H1 (cell line): ENCODE measurements at regions not wholly inside any gene's neighbourhood (a gene's known extent, or its start where the extent isn't known, plus 50 kb on each side); places are given as distances from the start of the nearest gene placed in this dataset.

Experiments used
- CTCF ChIA-PET: fragments of 300-600 bp; sonication (Branson Sonifier 250); formaldehyde crosslinking; loops from one replicate; lab custom pipeline; 2021; ENCODE audit not compliant: partially characterized antibody; lab: Charles Lee
- POLR2A ChIA-PET: fragments of 300-600 bp; sonication (Branson Sonifier 250); formaldehyde crosslinking; loops from one replicate; lab custom pipeline; 2021; ENCODE audit warnings: inconsistent platforms; ENCODE audit not compliant: partially characterized antibody; lab: Charles Lee
- DNase-seq, 2 experiments: peaks; one replicate each; pipeline versions ENCODE4 v3.0.0 to v3.0.0-alpha.2; 2010 to 2022; ENCODE audit warnings: low spot score in 2 of 2, low read depth in 1 of 2, mixed read lengths in 1 of 2
- FAIRE-seq: peaks from 2 replicates; lab custom pipeline; 2011; peaks lifted over from hg19 to GRCh38; lab: Jason Lieb, UNC
- H2AFZ ChIP-seq: 2 replicates; pipeline ENCODE4 v1.8.1; 2012; ENCODE audit warnings: low read length, inconsistent platforms
- H2AK5ac ChIP-seq: 2 replicates; pipeline ENCODE4 v1.6.1; 2013; ENCODE audit warnings: low read depth, low read length
- H2BK120ac ChIP-seq: replicated peaks from 2 replicates; pipeline ENCODE3; 2013; ENCODE audit warnings: low read depth, low read length, inconsistent platforms
- H2BK12ac ChIP-seq: 2 replicates; pipeline ENCODE4 v1.6.1; 2013; ENCODE audit warnings: low read depth, low read length
- H2BK15ac ChIP-seq: 2 replicates; pipeline ENCODE4 v1.6.1; 2013; ENCODE audit warnings: low read length
- H2BK20ac ChIP-seq: 2 replicates; pipeline ENCODE4 v1.6.1; 2013; ENCODE audit warnings: low read length
- H2BK5ac ChIP-seq: 2 replicates; pipeline ENCODE4 v1.6.1; 2013; ENCODE audit warnings: low read depth, low read length
- H3K14ac ChIP-seq: 2 replicates; pipeline ENCODE4 v1.6.1; 2013; ENCODE audit warnings: inconsistent platforms; ENCODE audit not compliant: insufficient read length
- H3K18ac ChIP-seq: 2 replicates; pipeline ENCODE4 v1.6.1; 2013; ENCODE audit warnings: low read length; ENCODE audit errors: extremely low read depth
- H3K23ac ChIP-seq: 2 replicates; pipeline ENCODE4 v1.6.1; 2013; ENCODE audit warnings: inconsistent platforms; ENCODE audit not compliant: insufficient read length
- H3K23me2 ChIP-seq: 2 replicates; pipeline ENCODE4 v1.6.1; 2013; ENCODE audit warnings: low read depth, low read length
- H3K27ac ChIP-seq: 2 replicates; pipeline ENCODE4 v1.6.1; 2011; ENCODE audit warnings: low read depth, low read length, inconsistent platforms
- H3K27me3 ChIP-seq, 4 experiments: replicated peaks in 1 of 4; 1 replicate in 1 of 4; 2 replicates in 3 of 4; pipeline versions ENCODE4 v1.6.1 to v1.8.1; 2011 to 2013; ENCODE audit warnings: low read length in 3 of 4, mild to moderate bottlenecking in 3 of 4, inconsistent platforms in 2 of 4, mixed read lengths in 2 of 4, moderate library complexity in 1 of 4; ENCODE audit not compliant: control insufficient read depth in 3 of 4, insufficient read depth in 3 of 4; ENCODE audit errors: extremely low read depth in 1 of 4
- H3K36me3 ChIP-seq, 4 experiments: 2 replicates each; pipeline versions ENCODE4 v1.6.1 to v1.8.1; 2011 to 2013; ENCODE audit warnings: mild to moderate bottlenecking in 4 of 4, low read length in 3 of 4, moderate library complexity in 2 of 4, control low read depth in 1 of 4, inconsistent platforms in 1 of 4; ENCODE audit not compliant: insufficient read depth in 4 of 4, control insufficient read depth in 2 of 4
- H3K4ac ChIP-seq: replicated peaks from 2 replicates; pipeline ENCODE3; 2013; ENCODE audit warnings: low read length, low read depth, mixed read lengths, inconsistent platforms; ENCODE audit not compliant: insufficient read length
- H3K4me1 ChIP-seq, 4 experiments: replicated peaks in 1 of 4; 1 replicate in 1 of 4; 2 replicates in 3 of 4; pipeline versions ENCODE4 v1.6.1 to v1.8.1; 2011 to 2013; ENCODE audit warnings: low read length in 3 of 4, inconsistent platforms in 2 of 4, mixed read lengths in 1 of 4; ENCODE audit not compliant: insufficient read depth in 4 of 4, control insufficient read depth in 3 of 4
- H3K4me2 ChIP-seq, 2 experiments: 2 replicates each; pipeline versions ENCODE4 v1.6.1 to v1.8.1; 2011 to 2013; ENCODE audit warnings: low read depth in 2 of 2, low read length in 2 of 2, control low read depth in 1 of 2, inconsistent platforms in 1 of 2, mild to moderate bottlenecking in 1 of 2; ENCODE audit not compliant: insufficient read depth in 1 of 2
- H3K4me3 ChIP-seq, 4 experiments: fragments of 200-600, 300-600 bp in 1 of 4; sonication (generic), shearing (Covaris generic), sonication (Bioruptor Twin) in 1 of 4; 2 replicates each; pipeline versions ENCODE4 v1.5.1 to v1.8.1; 2011 to 2016; ENCODE audit warnings: low read length in 4 of 4, low read depth in 3 of 4, control low read depth in 2 of 4, inconsistent platforms in 2 of 4, mild to moderate bottlenecking in 2 of 4, mixed read lengths in 1 of 4, moderate library complexity in 1 of 4; ENCODE audit not compliant: insufficient read depth in 2 of 4; ENCODE audit errors: extremely low read depth in 1 of 4
- H3K56ac ChIP-seq: replicated peaks from 2 replicates; pipeline ENCODE3; 2013; ENCODE audit warnings: low read depth, mild to moderate bottlenecking, mixed read lengths, low read length, inconsistent platforms; ENCODE audit not compliant: insufficient read length
- H3K79me1 ChIP-seq: 2 replicates; pipeline ENCODE4 v1.6.1; 2013; ENCODE audit warnings: low read depth, low read length, control low read depth
- H3K79me2 ChIP-seq, 2 experiments: 2 replicates each; pipeline versions ENCODE4 v1.6.1 to v1.8.1; 2012 to 2013; ENCODE audit warnings: low read length in 2 of 2, mild to moderate bottlenecking in 2 of 2, inconsistent platforms in 1 of 2; ENCODE audit not compliant: insufficient read depth in 2 of 2, control insufficient read depth in 1 of 2
- H3K9ac ChIP-seq, 4 experiments: replicated peaks in 1 of 4; 1 replicate in 1 of 4; 2 replicates in 3 of 4; pipeline versions ENCODE4 v1.6.1 to v1.8.1; 2011 to 2013; ENCODE audit warnings: low read depth in 3 of 4, low read length in 3 of 4, control low read depth in 2 of 4, mild to moderate bottlenecking in 2 of 4, moderate library complexity in 2 of 4, inconsistent platforms in 1 of 4; ENCODE audit errors: extremely low read depth in 1 of 4
- H3K9me3 ChIP-seq, 2 experiments: 2 replicates each; pipeline versions ENCODE4 v1.6.1 to v1.8.1; 2012 to 2013; ENCODE audit warnings: mild to moderate bottlenecking in 2 of 2, moderate library complexity in 2 of 2, control low read depth in 1 of 2, inconsistent platforms in 1 of 2, low read depth in 1 of 2, low read length in 1 of 2, mixed read lengths in 1 of 2; ENCODE audit not compliant: insufficient read depth in 2 of 2
- H4K20me1 ChIP-seq, 2 experiments: replicated peaks in 1 of 2; 2 replicates each; pipeline versions ENCODE3 to v1.8.1; 2011 to 2013; ENCODE audit warnings: inconsistent platforms in 2 of 2, low read length in 2 of 2, mild to moderate bottlenecking in 1 of 2; ENCODE audit not compliant: insufficient read depth in 2 of 2, control insufficient read depth in 1 of 2
- H4K5ac ChIP-seq: 2 replicates; pipeline ENCODE4 v1.6.1; 2013; ENCODE audit warnings: low read length, low read depth, mixed read lengths, inconsistent platforms; ENCODE audit not compliant: insufficient read length
- H4K8ac ChIP-seq: 2 replicates; pipeline ENCODE4 v1.8.0; 2013; ENCODE audit warnings: mild to moderate bottlenecking, moderate library complexity, low read length, inconsistent platforms; ENCODE audit not compliant: insufficient read depth; ENCODE audit errors: extremely low read depth
- H4K91ac ChIP-seq: replicated peaks from 2 replicates; pipeline ENCODE3; 2013; ENCODE audit warnings: low read length, mixed read lengths, inconsistent platforms; ENCODE audit not compliant: insufficient read length
- ATF3 ChIP-seq: IDR thresholded peaks from 2 replicates; pipeline ENCODE4 v1.6.1; 2011; ENCODE audit warnings: low read depth, mild to moderate bottlenecking, low read length; ENCODE audit not compliant: insufficient read depth
- CBX8 ChIP-seq: fragments of 300-800, 300-1000 bp; sonication (generic); IDR thresholded peaks from 2 replicates; pipeline ENCODE4 v1.7.1; 2016; ENCODE audit warnings: low read depth, low read length, borderline replicate concordance
- FOSL1 ChIP-seq: IDR thresholded peaks from 2 replicates; pipeline ENCODE4 v1.6.1; 2011; ENCODE audit warnings: mild to moderate bottlenecking, low read depth, low read length, moderate library complexity; ENCODE audit not compliant: insufficient read depth
- KDM1A ChIP-seq: fragments of 200-600, 300-600 bp; sonication (generic); IDR thresholded peaks from 2 replicates; pipeline ENCODE4 v1.7.1; 2016; ENCODE audit warnings: mild to moderate bottlenecking, low read length, borderline replicate concordance
- NRF1 ChIP-seq: IDR thresholded peaks from 2 replicates; pipeline ENCODE4 v1.6.1; 2011; ENCODE audit warnings: mild to moderate bottlenecking, low read depth, low read length, improper control_type of control experiment
- PHF8 ChIP-seq: fragments of 200-600 bp; sonication (generic); conservative IDR thresholded peaks from 2 replicates; pipeline ENCODE4 v1.7.1; 2012; ENCODE audit warnings: low read depth, mild to moderate bottlenecking, inconsistent platforms, low read length, moderate library complexity
- RNF2 ChIP-seq: fragments of 200-900, 300-1000 bp; sonication (generic); IDR thresholded peaks from 2 replicates; pipeline ENCODE4 v1.7.1; 2016; ENCODE audit warnings: borderline replicate concordance, low read depth, mild to moderate bottlenecking, antibody characterized with exemption, low read length; ENCODE audit not compliant: poor library complexity, severe bottlenecking; ENCODE audit errors: missing control alignments
- SP1 ChIP-seq: IDR thresholded peaks from 2 replicates; pipeline ENCODE4 v1.6.1; 2011; ENCODE audit warnings: low read depth, low read length
- TAF1 ChIP-seq: IDR thresholded peaks from 2 replicates; pipeline ENCODE4 v1.6.1; 2011; ENCODE audit warnings: mild to moderate bottlenecking, low read depth, low read length
- ZNF274 ChIP-seq: IDR thresholded peaks from 2 replicates; pipeline ENCODE4 v1.7.0; 2012; ENCODE audit warnings: low read length, borderline replicate concordance; ENCODE audit errors: extremely low read depth
- WGBS, 2 experiments: shearing (Covaris generic) in 1 of 2; methylation state at CpG; one replicate each; pipeline versions ENCODE4 v1.1.6 to v1.1.7; 2013 to 2015; ENCODE audit warnings: low lambda C conversion rate in 2 of 2, mixed read lengths in 2 of 2, inconsistent platforms in 1 of 2, low coverage in 1 of 2, missing lambda C conversion rate in 1 of 2; ENCODE audit not compliant: insufficient replicate concordance in 2 of 2, insufficient coverage in 1 of 2, insufficient read length in 1 of 2; ENCODE audit errors: extremely low coverage in 1 of 2, missing lambda C conversion rate in 1 of 2; 5-methylcytosine and 5-hydroxymethylcytosine counted together

DNA sequence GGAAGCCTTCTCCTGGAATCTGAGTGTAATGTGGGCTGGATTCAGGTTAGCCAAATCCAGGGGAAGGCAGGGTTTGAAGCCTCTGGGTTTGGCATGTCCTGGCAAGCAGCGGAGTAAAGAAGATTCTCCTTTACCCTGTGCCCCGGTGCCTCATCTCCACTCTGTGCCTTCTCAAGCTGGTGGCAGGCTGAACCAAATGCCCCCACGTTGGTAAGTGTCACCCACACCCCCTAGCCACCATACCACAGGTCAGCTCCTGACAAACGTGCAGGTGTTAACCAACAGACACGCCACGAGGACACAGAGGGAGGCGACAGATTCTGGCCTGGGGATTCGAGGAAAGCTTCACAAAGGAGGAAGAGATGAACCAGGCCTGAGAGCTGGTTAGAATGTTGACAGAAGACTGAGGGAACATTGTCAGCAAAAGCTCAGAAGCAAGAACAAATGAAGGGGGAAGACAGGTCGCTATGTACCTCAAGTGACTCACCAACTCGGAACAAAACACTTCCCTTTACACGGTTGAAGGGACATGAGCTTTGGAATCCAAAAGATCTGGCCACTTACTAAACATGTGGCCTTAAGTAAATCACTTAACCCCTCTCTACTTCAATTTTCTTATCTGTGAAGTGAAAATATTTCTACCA lies 85.2 kb upstream of the LCLAT1 start:
- no peak overlapping the region for H4K91ac ChIP-seq
- no peaks in the 10 kb centered on the region for H3K4me1 ChIP-seq
- no peaks in the 10 kb centered on the region for H3K79me2 ChIP-seq
- no peak overlapping the region for H3K18ac ChIP-seq
- no peak overlapping the region for H4K5ac ChIP-seq
- H2AK5ac ChIP-seq: no peak overlapping the region
- no peaks in the 10 kb centered on the region for H3K79me1 ChIP-seq
- DNase-seq (no peak), FAIRE-seq (no peak)
- no peaks in the 10 kb centered on the region for H4K20me1 ChIP-seq
- H2AFZ ChIP-seq: no peak overlapping the region
- H3K4me3 ChIP-seq: no peak overlapping the region
- no peak overlapping the region for H3K56ac ChIP-seq
- no peaks in the 10 kb centered on the region for H3K36me3 ChIP-seq
- WGBS, 2 experiments: 90% methylated on average over 11 of the region's 11 CpGs; no CpG with 5 or more reads in 1 of the 2 experiments
- H3K27ac ChIP-seq: no peak overlapping the region
- no peak overlapping the region for H2BK120ac ChIP-seq
- no peak overlapping the region for H3K14ac ChIP-seq
- H3K4me2 ChIP-seq: no peak overlapping the region
- no peak overlapping the region for H3K23ac ChIP-seq
- H2BK12ac ChIP-seq: no peak overlapping the region
- H3K4ac ChIP-seq: no peak overlapping the region
- TF ChIP-seq SP1 (no peak), RNF2 (no peak), KDM1A (no peak), TAF1 (no peak), NRF1 (no peak), FOSL1 (no peak), CBX8 (no peak), PHF8 (no peak), ZNF274 (no peak), ATF3 (no peak)
- H2BK5ac ChIP-seq: no peak overlapping the region
- peak overlapping the region; percentile 11; the same call in 1 of the 2 replicates for H4K8ac ChIP-seq
- ChIA-PET CTCF (interaction anchor here (0.5 to 1.4 kb wide), 5 partner anchors 10 to 353 kb away, joined by 3 to 6 read pairs (median 4); no protein-coding TSS in a partner anchor), POLR2A (interaction anchor here (0.9 kb wide), 1 partner anchor 15 kb away, joined by 3 read pairs; no protein-coding TSS in a partner anchor)
- no peak overlapping the region for H2BK15ac ChIP-seq
- H3K23me2 ChIP-seq: no peaks in the 10 kb centered on the region
- H2BK20ac ChIP-seq: 0 out of 2 replicates have a peak overlapping the region, but pooled peaks have one; percentile 29
- H3K9ac ChIP-seq: no peak overlapping the region
- no peaks in the 10 kb centered on the region for H3K9me3 ChIP-seq
- no peaks in the 10 kb centered on the region for H3K27me3 ChIP-seq
